ENCODE measurements at regions not wholly inside any gene's neighbourhood (a gene's known extent, or its start where the extent isn't known, plus 50 kb on each side); places are given as distances from the start of the nearest gene placed in this dataset.

GRCh38 chr5:165928971-165929370 is 2362.5 kb upstream of the WWC1 start:
- TF ChIP-seq RFX5 (IDR thresholded peaks at IDR 0.05; ENCODE audit: low read depth, low read length) = no peak
- TF ChIP-seq POLR2AphosphoS5 (IDR thresholded peaks at IDR 0.05; ENCODE audit: low read length) = no peak
- TF ChIP-seq E2F8 (IDR thresholded peaks at IDR 0.05; ENCODE audit: low read depth, partially characterized antibody) = no peak
- TF ChIP-seq SP1 (IDR thresholded peaks at IDR 0.05; ENCODE audit: low read depth, low read length) = no peak
- TF ChIP-seq NR2C2 (IDR thresholded peaks at IDR 0.05; ENCODE audit: borderline replicate concordance, control insufficient read depth, insufficient read length, low read depth) = no peak
- TF ChIP-seq PRDM15 (CRISPR knock-in tag; IDR thresholded peaks at IDR 0.05) = no peak
- no peak for TF ChIP-seq JUND (IDR thresholded peaks at IDR 0.05; ENCODE audit: low read depth, low read length)
- TF ChIP-seq HDAC2 (IDR thresholded peaks at IDR 0.05) = no peak

Measured in GM12878 (cell line).